ENCODE measurements at regions not wholly inside any gene's neighbourhood (a gene's known extent, or its start where the extent isn't known, plus 50 kb on each side); places are given as distances from the start of the nearest gene placed in this dataset.

DNA sequence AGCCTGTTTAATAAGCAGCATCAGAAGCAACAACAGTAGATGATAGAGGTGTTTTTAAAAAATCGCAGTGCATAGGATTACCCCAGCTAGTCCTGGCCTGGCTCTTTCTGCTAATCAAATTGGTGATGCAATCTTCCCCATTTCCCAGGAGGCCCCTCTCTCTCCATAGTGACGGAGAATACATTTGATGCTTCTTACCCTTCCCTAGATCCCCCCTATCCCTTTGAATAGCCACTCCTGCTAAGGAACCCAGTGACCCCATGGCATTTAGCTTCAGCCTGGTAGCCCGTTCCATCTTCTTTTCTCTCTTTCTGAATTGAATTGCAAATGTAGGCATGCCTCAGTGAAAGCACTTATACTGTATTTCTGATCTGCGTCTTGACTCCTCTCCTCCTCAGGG, 223.6 kb upstream of the GAP43 start:
- Mint-ChIP-seq H3K36me3 (ENCODE audit: low read depth) (no peaks in the 10 kb centered on the region), H3K27ac (no peak overlapping the region), H3K27me3 (peaks cover 2% of the 10 kb centered on the region), H3K4me1 (ENCODE audit: low read depth) (no peaks in the 10 kb centered on the region), H3K9me3 (no peaks in the 10 kb centered on the region), H3K4me3 (no peak overlapping the region)
- no peak for TF ChIP-seq CTCF (IDR thresholded peaks at IDR 0.05)
- intact Hi-C loops (cut with micrococcal nuclease), result no loop called here
- POLR2A ChIA-PET, result no interaction called here
- CTCF ChIA-PET, result no interaction called here
- DNase-seq (no peak), ATAC-seq (no peak)

DNA sequence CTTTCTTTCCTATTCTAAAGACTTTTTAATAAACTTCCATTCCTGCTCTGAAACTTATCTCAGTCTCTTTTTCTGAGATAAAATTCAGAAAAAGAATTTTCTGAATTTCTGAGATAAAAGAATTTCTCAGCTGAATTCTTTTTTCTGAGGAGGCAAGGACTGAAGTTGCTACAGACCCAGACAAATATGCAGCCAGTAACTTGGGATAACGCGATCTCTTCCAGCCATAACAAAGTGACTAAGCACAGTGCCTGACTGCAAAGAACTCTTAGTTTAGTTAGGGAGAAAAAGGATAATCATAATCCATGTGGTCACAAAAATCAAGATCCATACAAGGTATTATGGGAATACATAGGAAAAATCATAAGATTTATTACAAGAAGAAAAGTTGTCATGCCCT, 222.0 kb upstream of the GAP43 start:
- ChIA-PET POLR2A (no interaction called here), CTCF (no interaction called here)
- Mint-ChIP-seq H3K27me3 (peaks cover 2% of the 10 kb centered on the region), H3K27ac (no peak overlapping the region), H3K36me3 (ENCODE audit: low read depth) (no peaks in the 10 kb centered on the region), H3K9me3 (no peaks in the 10 kb centered on the region), H3K4me3 (no peak overlapping the region), H3K4me1 (ENCODE audit: low read depth) (no peaks in the 10 kb centered on the region)
- TF ChIP-seq CTCF (IDR thresholded peaks at IDR 0.05), result no peak
- DNase-seq (no peak), ATAC-seq (no peak)
- intact Hi-C loops (cut with micrococcal nuclease), result no loop called here

DNA sequence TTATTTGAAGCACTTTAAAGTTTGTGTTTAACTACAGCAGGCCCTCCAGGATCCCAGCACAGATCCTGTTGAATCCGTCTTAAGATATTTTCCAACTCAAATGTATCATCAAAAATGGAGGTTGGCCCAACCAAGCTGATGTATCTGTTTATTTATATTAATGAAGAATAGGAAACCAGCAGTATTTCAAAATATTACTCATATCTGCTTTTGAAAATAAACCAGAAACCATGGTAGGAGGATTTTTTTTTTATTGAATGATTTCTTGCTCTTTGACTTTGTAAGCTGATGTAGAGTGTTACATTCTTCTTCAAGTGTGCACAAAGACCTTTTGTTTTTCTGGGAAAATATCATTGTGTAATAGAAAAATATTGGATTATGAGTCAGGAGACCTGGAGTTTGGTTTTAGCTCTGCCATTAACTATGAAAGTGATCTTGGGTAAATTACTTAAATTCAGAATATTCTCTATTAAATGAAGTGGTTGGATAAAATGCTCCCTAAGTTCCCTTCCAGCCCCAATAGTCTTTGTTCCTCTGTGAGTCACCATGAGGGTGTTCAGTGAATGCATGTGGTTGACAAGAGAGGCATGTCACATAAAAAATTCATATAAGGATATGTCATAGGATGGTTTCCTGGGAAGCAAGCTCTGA, 221.3 kb upstream of the GAP43 start:
- DNase-seq (no peak), ATAC-seq (no peak)
- CTCF ChIA-PET, result no interaction called here
- H3K27ac Mint-ChIP-seq, result no peak overlapping the region
- H3K36me3 Mint-ChIP-seq (ENCODE audit: low read depth), result no peaks in the 10 kb centered on the region
- H3K27me3 Mint-ChIP-seq, result peaks cover 2% of the 10 kb centered on the region
- intact Hi-C loops (cut with micrococcal nuclease), result no loop called here
- TF ChIP-seq CTCF (IDR thresholded peaks at IDR 0.05), result no peak
- no peaks in the 10 kb centered on the region for H3K9me3 Mint-ChIP-seq
- H3K4me3 Mint-ChIP-seq, result no peak overlapping the region
- no peaks in the 10 kb centered on the region for H3K4me1 Mint-ChIP-seq (ENCODE audit: low read depth)
- POLR2A ChIA-PET, result no interaction called here

GRCh38 chr3:115402651-115403050, 220.7 kb upstream of the GAP43 start:
- no peaks in the 10 kb centered on the region for H3K36me3 Mint-ChIP-seq (ENCODE audit: low read depth)
- peaks cover 2% of the 10 kb centered on the region for H3K27me3 Mint-ChIP-seq
- ChIA-PET CTCF (interaction anchor here (0.6 kb wide), 1 partner anchor 14 kb away, joined by 3 read pairs; no protein-coding TSS in a partner anchor), POLR2A (no interaction called here)
- no peaks in the 10 kb centered on the region for H3K4me1 Mint-ChIP-seq (ENCODE audit: low read depth)
- no peak for TF ChIP-seq CTCF (IDR thresholded peaks at IDR 0.05)
- DNase-seq (no peak), ATAC-seq (no peak)
- H3K27ac Mint-ChIP-seq, result no peak overlapping the region
- no peak overlapping the region for H3K4me3 Mint-ChIP-seq
- intact Hi-C loops (cut with micrococcal nuclease), result no loop called here
- H3K9me3 Mint-ChIP-seq, result no peaks in the 10 kb centered on the region

GRCh38 chr3:115403786-115404185, 219.5 kb upstream of the GAP43 start:
- intact Hi-C loops (cut with micrococcal nuclease), result no loop called here
- no peaks in the 10 kb centered on the region for H3K36me3 Mint-ChIP-seq (ENCODE audit: low read depth)
- H3K4me1 Mint-ChIP-seq (ENCODE audit: low read depth), result no peaks in the 10 kb centered on the region
- H3K27ac Mint-ChIP-seq, result no peak overlapping the region
- POLR2A ChIA-PET, result no interaction called here
- TF ChIP-seq CTCF (IDR thresholded peaks at IDR 0.05), result no peak
- CTCF ChIA-PET, result no interaction called here
- no peak overlapping the region for H3K4me3 Mint-ChIP-seq
- no peak for ATAC-seq
- H3K9me3 Mint-ChIP-seq, result no peaks in the 10 kb centered on the region
- DNase-seq, result no peak
- H3K27me3 Mint-ChIP-seq, result peaks cover 2% of the 10 kb centered on the region
